Right lobe of liver (tissue), 4 donors: ENCODE measurements at regions not wholly inside any gene's neighbourhood (a gene's known extent, or its start where the extent isn't known, plus 50 kb on each side); places are given as distances from the start of the nearest gene placed in this dataset.

Experiments
- CTCF ChIP-seq, 4 donors: fragments of 200-600 bp in 3 of 4; fragments of 450-650 bp in 1 of 4; IDR thresholded peaks; one replicate each; pipeline versions ENCODE4 v1.5.1 to v1.8.0; 2016 to 2022; ENCODE audit warnings: antibody characterized with exemption in 4 of 4, mild to moderate bottlenecking in 2 of 4
- POLR2A ChIP-seq: fragments of 450-650 bp; IDR thresholded peaks from one replicate; pipeline ENCODE4 v1.6.1; 2017; ENCODE audit warnings: antibody characterized with exemption, mild to moderate bottlenecking
- donor health status: DM: no; HTN: no; CAD: no.
- donor health status: DM: no; HTN: no; CAD: no.
- donor health status: DM: no; HTN: yes; CAD: no.

GRCh38 chr17:5943232-5943631 lies 126.9 kb upstream of the WSCD1 start:
- TF ChIP-seq CTCF (IDR thresholded peaks at IDR 0.05) (no peak), POLR2A (no peak)
